Suprapubic skin (tissue), 4 donors: ENCODE measurements at regions not wholly inside any gene's neighbourhood (a gene's known extent, or its start where the extent isn't known, plus 50 kb on each side); places are given as distances from the start of the nearest gene placed in this dataset.

Source experiments
- DNase-seq, 2 donors: peaks; one replicate each; pipeline ENCODE4 v3.0.0-alpha.2; 2019; ENCODE audit warnings: low spot score in 2 of 2
- H3K27ac ChIP-seq: fragments of 200-600 bp; sonication (generic); one replicate; pipeline ENCODE4 v1.5.1; 2019
- H3K27me3 ChIP-seq: fragments of 200-600 bp; sonication (generic); one replicate; pipeline ENCODE4 v1.5.1; 2019
- H3K36me3 ChIP-seq: fragments of 200-600 bp; sonication (generic); one replicate; pipeline ENCODE4 v1.5.1; 2019
- H3K4me1 ChIP-seq: fragments of 200-600 bp; sonication (generic); one replicate; pipeline ENCODE4 v1.5.1; 2019
- H3K4me3 ChIP-seq: fragments of 200-600 bp; sonication (generic); one replicate; pipeline ENCODE4 v1.5.1; 2019; ENCODE audit warnings: mild to moderate bottlenecking
- H3K9me3 ChIP-seq: fragments of 200-600 bp; sonication (generic); one replicate; pipeline ENCODE4 v1.5.1; 2019
- EP300 ChIP-seq: sonication (generic); formaldehyde crosslinking; IDR thresholded peaks from one replicate; pipeline ENCODE4 v1.6.1; 2017; ENCODE audit warnings: antibody characterized with exemption
- POLR2A ChIP-seq, 2 donors: fragments of 450-650 bp; IDR thresholded peaks; one replicate each; pipeline ENCODE4 v1.6.1; 2017; ENCODE audit warnings: antibody characterized with exemption in 2 of 2, mild to moderate bottlenecking in 2 of 2, moderate library complexity in 2 of 2
- POLR2AphosphoS5 ChIP-seq, 3 donors: sonication (generic); formaldehyde crosslinking; IDR thresholded peaks; one replicate each; pipeline ENCODE4 v1.6.1; 2017; ENCODE audit warnings: antibody characterized with exemption in 3 of 3
- WGBS: methylation state at CpG from one replicate; pipeline ENCODE4 v1.1.5; 2018; 5-methylcytosine and 5-hydroxymethylcytosine counted together
- TF ChIP-seq, protein P1 (sequence below), 2 donors: fragments of 200-600 bp in 1 of 2; fragments of 450-650 bp in 1 of 2; sonication (generic) in 1 of 2; IDR thresholded peaks; one replicate each; pipeline ENCODE4 v1.5.1; 2016 to 2019; ENCODE audit warnings: antibody characterized with exemption in 2 of 2, mild to moderate bottlenecking in 1 of 2, moderate library complexity in 1 of 2

DNA sequence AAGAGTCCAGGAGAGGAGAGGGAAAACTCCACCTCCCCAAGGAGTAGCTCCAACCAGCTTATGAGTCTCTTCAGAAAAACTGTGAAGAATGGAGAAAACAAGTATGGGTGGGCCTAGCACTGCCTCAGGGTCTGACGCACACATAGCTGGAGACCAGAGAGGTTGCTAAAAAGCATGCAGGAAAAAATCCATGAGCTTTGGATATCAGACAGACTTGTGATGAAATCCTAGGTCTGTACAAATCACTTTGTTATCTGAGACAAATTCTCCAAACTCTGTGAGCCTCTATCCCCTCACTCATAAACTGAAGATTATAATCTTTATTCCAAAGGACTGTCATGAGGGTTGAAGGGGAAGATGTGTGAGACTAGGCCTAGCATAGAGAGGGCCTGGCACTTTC, 141.5 kb upstream of the FGGY start:
- no peak overlapping the region for H3K27ac ChIP-seq
- 94% methylated on average over 1 of the region's 1 CpG for WGBS
- DNase-seq = no peak

DNA sequence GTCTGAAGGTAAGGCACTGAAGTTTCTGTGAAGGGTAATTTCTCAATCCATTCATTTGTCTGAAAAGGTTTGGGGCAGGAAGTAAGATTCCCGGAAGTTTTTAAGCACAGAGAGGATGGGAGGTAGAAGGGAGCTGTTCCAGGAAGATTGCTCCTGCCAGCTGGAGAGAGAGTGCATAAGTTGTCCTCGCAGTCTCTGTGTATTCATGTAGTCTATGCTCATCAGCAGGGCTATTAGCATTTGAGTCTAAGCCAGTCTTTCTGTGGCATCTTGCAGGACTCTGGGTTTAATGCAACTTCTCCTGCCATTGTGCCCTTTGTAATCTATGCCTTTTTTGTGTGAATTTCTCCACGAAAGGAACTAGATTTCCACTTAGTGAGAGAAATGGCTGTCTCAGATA, 140.8 kb upstream of the FGGY start:
- 20% methylated on average over 3 of the region's 3 CpGs for WGBS
- TF ChIP-seq, protein P1, sequence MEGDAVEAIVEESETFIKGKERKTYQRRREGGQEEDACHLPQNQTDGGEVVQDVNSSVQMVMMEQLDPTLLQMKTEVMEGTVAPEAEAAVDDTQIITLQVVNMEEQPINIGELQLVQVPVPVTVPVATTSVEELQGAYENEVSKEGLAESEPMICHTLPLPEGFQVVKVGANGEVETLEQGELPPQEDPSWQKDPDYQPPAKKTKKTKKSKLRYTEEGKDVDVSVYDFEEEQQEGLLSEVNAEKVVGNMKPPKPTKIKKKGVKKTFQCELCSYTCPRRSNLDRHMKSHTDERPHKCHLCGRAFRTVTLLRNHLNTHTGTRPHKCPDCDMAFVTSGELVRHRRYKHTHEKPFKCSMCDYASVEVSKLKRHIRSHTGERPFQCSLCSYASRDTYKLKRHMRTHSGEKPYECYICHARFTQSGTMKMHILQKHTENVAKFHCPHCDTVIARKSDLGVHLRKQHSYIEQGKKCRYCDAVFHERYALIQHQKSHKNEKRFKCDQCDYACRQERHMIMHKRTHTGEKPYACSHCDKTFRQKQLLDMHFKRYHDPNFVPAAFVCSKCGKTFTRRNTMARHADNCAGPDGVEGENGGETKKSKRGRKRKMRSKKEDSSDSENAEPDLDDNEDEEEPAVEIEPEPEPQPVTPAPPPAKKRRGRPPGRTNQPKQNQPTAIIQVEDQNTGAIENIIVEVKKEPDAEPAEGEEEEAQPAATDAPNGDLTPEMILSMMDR (IDR thresholded peaks at IDR 0.05) = no peak
- TF ChIP-seq POLR2A (IDR thresholded peaks at IDR 0.05) (no peak), POLR2AphosphoS5 (IDR thresholded peaks at IDR 0.05) (no peak), EP300 (no peak)
- peaks cover 22% of the 10 kb centered on the region for H3K4me1 ChIP-seq
- no peak overlapping the region for H3K27ac ChIP-seq
- H3K4me3 ChIP-seq = no peak overlapping the region
- H3K27me3 ChIP-seq = no peaks in the 10 kb centered on the region
- H3K36me3 ChIP-seq = no peaks in the 10 kb centered on the region
- H3K9me3 ChIP-seq = no peaks in the 10 kb centered on the region
- no peak for DNase-seq

More for the DNA sequence above, 141.5 kb upstream of the FGGY start:
- Histone ChIP-seq H3K36me3 (no peaks in the 10 kb centered on the region), H3K9me3 (no peaks in the 10 kb centered on the region), H3K27me3 (no peaks in the 10 kb centered on the region), H3K4me3 (no peak overlapping the region), H3K4me1 (peaks cover 27% of the 10 kb centered on the region)
- no peak for TF ChIP-seq POLR2A (IDR thresholded peaks at IDR 0.05)
- no peak for TF ChIP-seq POLR2AphosphoS5 (IDR thresholded peaks at IDR 0.05)
- TF ChIP-seq, protein P1 (IDR thresholded peaks at IDR 0.05) = no peak
- no peak for TF ChIP-seq EP300

DNA sequence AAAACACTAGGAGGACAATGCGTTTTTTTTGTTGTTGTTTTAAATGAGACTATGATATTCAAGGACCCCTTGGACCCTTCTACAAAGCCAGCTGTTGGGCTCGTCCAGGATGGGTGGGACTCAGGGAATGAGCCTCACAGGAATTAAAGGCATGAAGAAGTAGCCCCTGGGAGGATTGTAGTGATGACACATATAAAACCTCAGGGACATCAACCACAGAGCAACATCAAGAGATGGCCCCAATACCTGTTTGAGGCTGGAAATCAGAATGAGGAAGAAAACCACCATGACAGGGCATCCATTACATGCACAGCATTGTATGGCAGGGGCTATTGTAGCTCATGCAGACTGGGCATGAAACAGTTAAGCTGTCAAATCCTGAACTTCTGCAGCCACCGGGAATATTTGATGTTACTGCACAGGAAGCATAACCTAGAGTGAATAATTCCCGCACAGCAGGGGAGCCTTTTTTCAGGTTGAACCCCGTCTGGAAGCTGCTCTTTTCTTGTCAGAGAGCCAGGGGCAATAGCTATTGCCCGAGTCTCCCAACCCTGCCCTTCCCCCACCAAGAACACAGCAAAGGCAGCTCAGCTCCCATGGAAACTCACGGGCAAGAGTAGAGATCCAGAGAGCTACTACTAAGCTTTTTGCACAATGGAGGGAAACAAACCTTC, 140.2 kb upstream of the FGGY start:
- WGBS = 28% methylated on average over 7 of the region's 7 CpGs
- no peak overlapping the region for H3K4me3 ChIP-seq
- H3K27me3 ChIP-seq = no peaks in the 10 kb centered on the region
- H3K36me3 ChIP-seq = no peaks in the 10 kb centered on the region
- DNase-seq = no peak
- no peak for TF ChIP-seq EP300
- TF ChIP-seq POLR2AphosphoS5 (IDR thresholded peaks at IDR 0.05) = no peak
- TF ChIP-seq, protein P1 (IDR thresholded peaks at IDR 0.05) = no peak
- no peak for TF ChIP-seq POLR2A (IDR thresholded peaks at IDR 0.05)
- peaks cover 17% of the 10 kb centered on the region for H3K4me1 ChIP-seq
- H3K27ac ChIP-seq = no peak overlapping the region
- no peaks in the 10 kb centered on the region for H3K9me3 ChIP-seq

DNA sequence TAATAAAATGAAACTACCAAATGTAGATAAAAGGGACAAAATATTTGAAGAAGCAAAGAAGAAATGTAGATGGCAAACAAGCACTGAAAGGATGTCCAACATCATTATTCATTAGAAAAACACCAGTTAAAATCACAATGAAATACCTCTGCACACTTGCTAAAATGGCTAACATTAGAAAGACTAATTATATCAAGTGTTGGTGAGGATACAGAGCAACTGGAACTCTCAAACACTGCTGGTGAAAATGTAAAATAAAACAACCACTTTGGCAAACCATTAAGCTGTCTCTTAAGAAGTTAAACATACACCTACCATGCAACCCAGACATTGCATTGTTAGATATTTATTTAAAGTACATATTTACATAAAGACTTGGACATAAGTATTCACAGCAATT, 138.6 kb upstream of the FGGY start:
- Histone ChIP-seq H3K36me3 (no peaks in the 10 kb centered on the region), H3K4me1 (peaks cover 15% of the 10 kb centered on the region), H3K27ac (no peak overlapping the region), H3K4me3 (no peak overlapping the region), H3K9me3 (no peaks in the 10 kb centered on the region), H3K27me3 (no peaks in the 10 kb centered on the region)
- no peak for DNase-seq
- no peak for TF ChIP-seq EP300
- TF ChIP-seq POLR2A (IDR thresholded peaks at IDR 0.05) = no peak
- no peak for TF ChIP-seq POLR2AphosphoS5 (IDR thresholded peaks at IDR 0.05)
- TF ChIP-seq, protein P1 (IDR thresholded peaks at IDR 0.05) = no peak

DNA sequence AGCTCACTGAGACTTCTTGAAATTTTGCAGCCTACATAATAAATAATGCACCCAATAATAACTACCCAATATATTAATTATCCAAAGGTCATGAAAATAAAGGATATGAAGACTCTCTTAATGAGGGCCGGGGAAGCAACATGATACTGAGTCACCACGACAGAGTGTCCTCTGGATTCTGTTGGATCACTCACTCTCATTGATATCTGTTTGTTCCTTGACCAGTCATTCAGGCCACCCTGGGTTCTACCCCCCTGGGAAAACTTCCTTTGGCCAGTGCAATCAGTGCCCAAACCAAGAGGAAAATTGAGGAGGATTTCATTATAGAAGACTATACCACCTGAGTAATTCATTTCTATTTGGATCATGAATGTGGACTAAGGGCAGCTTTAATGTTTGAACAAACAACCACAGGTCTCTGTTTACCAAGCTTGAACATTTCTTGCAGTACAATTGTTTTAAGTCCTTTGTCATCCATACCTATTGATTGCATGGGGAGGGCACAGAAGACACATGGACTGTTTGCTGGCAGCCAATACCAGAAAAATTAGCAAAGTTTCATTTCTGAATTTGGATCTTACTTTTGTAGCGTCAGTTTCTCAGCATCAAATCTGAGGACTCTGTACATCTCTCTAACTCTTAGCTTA, 137.2 kb upstream of the FGGY start:
- H3K27me3 ChIP-seq = no peaks in the 10 kb centered on the region
- no peak for DNase-seq
- H3K4me3 ChIP-seq = no peak overlapping the region
- no peaks in the 10 kb centered on the region for H3K36me3 ChIP-seq
- TF ChIP-seq POLR2AphosphoS5 (IDR thresholded peaks at IDR 0.05) (no peak), EP300 (no peak), POLR2A (IDR thresholded peaks at IDR 0.05) (no peak)
- TF ChIP-seq, protein P1 (IDR thresholded peaks at IDR 0.05) = no peak
- no peaks in the 10 kb centered on the region for H3K9me3 ChIP-seq
- peaks cover 15% of the 10 kb centered on the region for H3K4me1 ChIP-seq
- 45% methylated on average over 3 of the region's 3 CpGs for WGBS
- H3K27ac ChIP-seq = peak overlapping the region; percentile 62
